H1 (cell line): ENCODE measurements at regions not wholly inside any gene's neighbourhood (a gene's known extent, or its start where the extent isn't known, plus 50 kb on each side); places are given as distances from the start of the nearest gene placed in this dataset.

ENCODE experiments used
- CTCF ChIA-PET: fragments of 300-600 bp; sonication (Branson Sonifier 250); formaldehyde crosslinking; loops from one replicate; lab custom pipeline; 2021; ENCODE audit not compliant: partially characterized antibody; lab: Charles Lee
- POLR2A ChIA-PET: fragments of 300-600 bp; sonication (Branson Sonifier 250); formaldehyde crosslinking; loops from one replicate; lab custom pipeline; 2021; ENCODE audit warnings: inconsistent platforms; ENCODE audit not compliant: partially characterized antibody; lab: Charles Lee
- DNase-seq, 2 experiments: peaks; one replicate each; pipeline versions ENCODE4 v3.0.0 to v3.0.0-alpha.2; 2010 to 2022; ENCODE audit warnings: low spot score in 2 of 2, low read depth in 1 of 2, mixed read lengths in 1 of 2
- FAIRE-seq: peaks from 2 replicates; lab custom pipeline; 2011; peaks lifted over from hg19 to GRCh38; lab: Jason Lieb, UNC
- H2AFZ ChIP-seq: 2 replicates; pipeline ENCODE4 v1.8.1; 2012; ENCODE audit warnings: low read length, inconsistent platforms
- H2AK5ac ChIP-seq: 2 replicates; pipeline ENCODE4 v1.6.1; 2013; ENCODE audit warnings: low read depth, low read length
- H2BK120ac ChIP-seq: replicated peaks from 2 replicates; pipeline ENCODE3; 2013; ENCODE audit warnings: low read depth, low read length, inconsistent platforms
- H2BK12ac ChIP-seq: 2 replicates; pipeline ENCODE4 v1.6.1; 2013; ENCODE audit warnings: low read depth, low read length
- H2BK15ac ChIP-seq: 2 replicates; pipeline ENCODE4 v1.6.1; 2013; ENCODE audit warnings: low read length
- H2BK20ac ChIP-seq: 2 replicates; pipeline ENCODE4 v1.6.1; 2013; ENCODE audit warnings: low read length
- H2BK5ac ChIP-seq: 2 replicates; pipeline ENCODE4 v1.6.1; 2013; ENCODE audit warnings: low read depth, low read length
- H3K14ac ChIP-seq: 2 replicates; pipeline ENCODE4 v1.6.1; 2013; ENCODE audit warnings: inconsistent platforms; ENCODE audit not compliant: insufficient read length
- H3K18ac ChIP-seq: 2 replicates; pipeline ENCODE4 v1.6.1; 2013; ENCODE audit warnings: low read length; ENCODE audit errors: extremely low read depth
- H3K23ac ChIP-seq: 2 replicates; pipeline ENCODE4 v1.6.1; 2013; ENCODE audit warnings: inconsistent platforms; ENCODE audit not compliant: insufficient read length
- H3K23me2 ChIP-seq: 2 replicates; pipeline ENCODE4 v1.6.1; 2013; ENCODE audit warnings: low read depth, low read length
- H3K27ac ChIP-seq: 2 replicates; pipeline ENCODE4 v1.6.1; 2011; ENCODE audit warnings: low read depth, low read length, inconsistent platforms
- H3K27me3 ChIP-seq, 4 experiments: replicated peaks in 1 of 4; 1 replicate in 1 of 4; 2 replicates in 3 of 4; pipeline versions ENCODE4 v1.6.1 to v1.8.1; 2011 to 2013; ENCODE audit warnings: low read length in 3 of 4, mild to moderate bottlenecking in 3 of 4, inconsistent platforms in 2 of 4, mixed read lengths in 2 of 4, moderate library complexity in 1 of 4; ENCODE audit not compliant: control insufficient read depth in 3 of 4, insufficient read depth in 3 of 4; ENCODE audit errors: extremely low read depth in 1 of 4
- H3K36me3 ChIP-seq, 4 experiments: 2 replicates each; pipeline versions ENCODE4 v1.6.1 to v1.8.1; 2011 to 2013; ENCODE audit warnings: mild to moderate bottlenecking in 4 of 4, low read length in 3 of 4, moderate library complexity in 2 of 4, control low read depth in 1 of 4, inconsistent platforms in 1 of 4; ENCODE audit not compliant: insufficient read depth in 4 of 4, control insufficient read depth in 2 of 4
- H3K4ac ChIP-seq: replicated peaks from 2 replicates; pipeline ENCODE3; 2013; ENCODE audit warnings: low read length, low read depth, mixed read lengths, inconsistent platforms; ENCODE audit not compliant: insufficient read length
- H3K4me1 ChIP-seq, 4 experiments: replicated peaks in 1 of 4; 1 replicate in 1 of 4; 2 replicates in 3 of 4; pipeline versions ENCODE4 v1.6.1 to v1.8.1; 2011 to 2013; ENCODE audit warnings: low read length in 3 of 4, inconsistent platforms in 2 of 4, mixed read lengths in 1 of 4; ENCODE audit not compliant: insufficient read depth in 4 of 4, control insufficient read depth in 3 of 4
- H3K4me2 ChIP-seq, 2 experiments: 2 replicates each; pipeline versions ENCODE4 v1.6.1 to v1.8.1; 2011 to 2013; ENCODE audit warnings: low read depth in 2 of 2, low read length in 2 of 2, control low read depth in 1 of 2, inconsistent platforms in 1 of 2, mild to moderate bottlenecking in 1 of 2; ENCODE audit not compliant: insufficient read depth in 1 of 2
- H3K4me3 ChIP-seq, 4 experiments: fragments of 200-600, 300-600 bp in 1 of 4; sonication (generic), shearing (Covaris generic), sonication (Bioruptor Twin) in 1 of 4; 2 replicates each; pipeline versions ENCODE4 v1.5.1 to v1.8.1; 2011 to 2016; ENCODE audit warnings: low read length in 4 of 4, low read depth in 3 of 4, control low read depth in 2 of 4, inconsistent platforms in 2 of 4, mild to moderate bottlenecking in 2 of 4, mixed read lengths in 1 of 4, moderate library complexity in 1 of 4; ENCODE audit not compliant: insufficient read depth in 2 of 4; ENCODE audit errors: extremely low read depth in 1 of 4
- H3K56ac ChIP-seq: replicated peaks from 2 replicates; pipeline ENCODE3; 2013; ENCODE audit warnings: low read depth, mild to moderate bottlenecking, mixed read lengths, low read length, inconsistent platforms; ENCODE audit not compliant: insufficient read length
- H3K79me1 ChIP-seq: 2 replicates; pipeline ENCODE4 v1.6.1; 2013; ENCODE audit warnings: low read depth, low read length, control low read depth
- H3K79me2 ChIP-seq, 2 experiments: 2 replicates each; pipeline versions ENCODE4 v1.6.1 to v1.8.1; 2012 to 2013; ENCODE audit warnings: low read length in 2 of 2, mild to moderate bottlenecking in 2 of 2, inconsistent platforms in 1 of 2; ENCODE audit not compliant: insufficient read depth in 2 of 2, control insufficient read depth in 1 of 2
- H3K9ac ChIP-seq, 4 experiments: replicated peaks in 1 of 4; 1 replicate in 1 of 4; 2 replicates in 3 of 4; pipeline versions ENCODE4 v1.6.1 to v1.8.1; 2011 to 2013; ENCODE audit warnings: low read depth in 3 of 4, low read length in 3 of 4, control low read depth in 2 of 4, mild to moderate bottlenecking in 2 of 4, moderate library complexity in 2 of 4, inconsistent platforms in 1 of 4; ENCODE audit errors: extremely low read depth in 1 of 4
- H3K9me3 ChIP-seq, 2 experiments: 2 replicates each; pipeline versions ENCODE4 v1.6.1 to v1.8.1; 2012 to 2013; ENCODE audit warnings: mild to moderate bottlenecking in 2 of 2, moderate library complexity in 2 of 2, control low read depth in 1 of 2, inconsistent platforms in 1 of 2, low read depth in 1 of 2, low read length in 1 of 2, mixed read lengths in 1 of 2; ENCODE audit not compliant: insufficient read depth in 2 of 2
- H4K20me1 ChIP-seq, 2 experiments: replicated peaks in 1 of 2; 2 replicates each; pipeline versions ENCODE3 to v1.8.1; 2011 to 2013; ENCODE audit warnings: inconsistent platforms in 2 of 2, low read length in 2 of 2, mild to moderate bottlenecking in 1 of 2; ENCODE audit not compliant: insufficient read depth in 2 of 2, control insufficient read depth in 1 of 2
- H4K5ac ChIP-seq: 2 replicates; pipeline ENCODE4 v1.6.1; 2013; ENCODE audit warnings: low read length, low read depth, mixed read lengths, inconsistent platforms; ENCODE audit not compliant: insufficient read length
- H4K8ac ChIP-seq: 2 replicates; pipeline ENCODE4 v1.8.0; 2013; ENCODE audit warnings: mild to moderate bottlenecking, moderate library complexity, low read length, inconsistent platforms; ENCODE audit not compliant: insufficient read depth; ENCODE audit errors: extremely low read depth
- H4K91ac ChIP-seq: replicated peaks from 2 replicates; pipeline ENCODE3; 2013; ENCODE audit warnings: low read length, mixed read lengths, inconsistent platforms; ENCODE audit not compliant: insufficient read length
- BCL11A ChIP-seq, 2 experiments: IDR thresholded peaks; one replicate each; pipeline ENCODE4 v1.6.1; 2011; ENCODE audit warnings: low read depth in 2 of 2, low read length in 2 of 2, mild to moderate bottlenecking in 2 of 2
- BRCA1 ChIP-seq: IDR thresholded peaks from 2 replicates; pipeline ENCODE4 v1.6.1; 2012; ENCODE audit warnings: low read depth, low read length, improper control_type of control experiment
- CBX8 ChIP-seq: fragments of 300-800, 300-1000 bp; sonication (generic); IDR thresholded peaks from 2 replicates; pipeline ENCODE4 v1.7.1; 2016; ENCODE audit warnings: low read depth, low read length, borderline replicate concordance
- EZH2 ChIP-seq: fragments of 200-600 bp; sonication (generic); IDR thresholded peaks from 2 replicates; pipeline ENCODE4 v1.7.1; 2012; ENCODE audit warnings: low read depth, mild to moderate bottlenecking, moderate library complexity, low read length, inconsistent platforms; ENCODE audit not compliant: severe bottlenecking
- GABPA ChIP-seq: IDR thresholded peaks from 2 replicates; pipeline ENCODE4 v1.6.1; 2011; ENCODE audit warnings: mild to moderate bottlenecking, low read length, moderate library complexity, borderline replicate concordance; ENCODE audit not compliant: insufficient read depth
- HDAC2 ChIP-seq, 2 experiments: fragments of 300-600 bp in 1 of 2; sonication (generic) in 1 of 2; IDR thresholded peaks; 2 replicates each; pipeline ENCODE4 v1.6.1; 2011 to 2012; ENCODE audit warnings: low read depth in 2 of 2, low read length in 2 of 2, mild to moderate bottlenecking in 2 of 2, moderate library complexity in 2 of 2, borderline replicate concordance in 1 of 2, inconsistent platforms in 1 of 2
- JUND ChIP-seq: IDR thresholded peaks from 2 replicates; pipeline ENCODE4 v1.6.1; 2011; ENCODE audit warnings: mild to moderate bottlenecking, improper control_type of control experiment, low read length
- KDM5A ChIP-seq: fragments of 200-600 bp; IDR thresholded peaks from 2 replicates; pipeline ENCODE4 v1.7.1; 2012; ENCODE audit warnings: mild to moderate bottlenecking, low read length, inconsistent platforms, mixed read lengths
- MAX ChIP-seq: IDR thresholded peaks from 2 replicates; pipeline ENCODE4 v1.6.1; 2012; ENCODE audit warnings: inconsistent platforms
- POLR2AphosphoS5 ChIP-seq: IDR thresholded peaks from 2 replicates; pipeline ENCODE4 v1.6.1; 2011; ENCODE audit warnings: low read depth, low read length
- RFX5 ChIP-seq: IDR thresholded peaks from 2 replicates; pipeline ENCODE4 v1.6.1; 2011; ENCODE audit warnings: low read depth, low read length, improper control_type of control experiment, borderline replicate concordance
- SP1 ChIP-seq: IDR thresholded peaks from 2 replicates; pipeline ENCODE4 v1.6.1; 2011; ENCODE audit warnings: low read depth, low read length
- SP4 ChIP-seq: IDR thresholded peaks from 2 replicates; pipeline ENCODE4 v1.6.1; 2012; ENCODE audit warnings: low read length, inconsistent platforms
- SRF ChIP-seq: IDR thresholded peaks from 2 replicates; pipeline ENCODE4 v1.6.1; 2011; ENCODE audit warnings: mild to moderate bottlenecking, low read depth, low read length, moderate library complexity
- YY1 ChIP-seq: IDR thresholded peaks from 2 replicates; pipeline ENCODE4 v1.6.1; 2011; ENCODE audit warnings: low read depth, mild to moderate bottlenecking, low read length
- WGBS, 2 experiments: shearing (Covaris generic) in 1 of 2; methylation state at CpG; one replicate each; pipeline versions ENCODE4 v1.1.6 to v1.1.7; 2013 to 2015; ENCODE audit warnings: low lambda C conversion rate in 2 of 2, mixed read lengths in 2 of 2, inconsistent platforms in 1 of 2, low coverage in 1 of 2, missing lambda C conversion rate in 1 of 2; ENCODE audit not compliant: insufficient replicate concordance in 2 of 2, insufficient coverage in 1 of 2, insufficient read length in 1 of 2; ENCODE audit errors: extremely low coverage in 1 of 2, missing lambda C conversion rate in 1 of 2; 5-methylcytosine and 5-hydroxymethylcytosine counted together

GRCh38 chr2:75317802-75318201 lies 118.5 kb upstream of the TACR1 start:
- Histone ChIP-seq H4K20me1 (no peaks in the 10 kb centered on the region), H2AFZ (no peak overlapping the region), H4K91ac (no peak overlapping the region), H3K23ac (no peak overlapping the region), H3K23me2 (no peaks in the 10 kb centered on the region), H3K27me3 (peaks cover 0 to 1% (median 0%) of the 10 kb centered on the region in 4 experiments; a peak in 2 of 7 replicates), H3K27ac (no peak overlapping the region), H2BK120ac (no peak overlapping the region), H3K4me1 (peaks cover 0 to 6% (median 3%) of the 10 kb centered on the region in 4 experiments; a peak in 3 of 7 replicates), H2AK5ac (no peak overlapping the region), H3K56ac (no peak overlapping the region), H3K14ac (no peak overlapping the region), H2BK5ac (no peak overlapping the region), H3K4me2 (no peak overlapping the region), H3K9me3 (no peaks in the 10 kb centered on the region), H2BK15ac (no peak overlapping the region), H2BK20ac (no peak overlapping the region), H3K9ac (no peak overlapping the region), H3K36me3 (no peaks in the 10 kb centered on the region), H3K4ac (no peak overlapping the region), H2BK12ac (no peak overlapping the region), H3K79me1 (no peaks in the 10 kb centered on the region), H3K4me3 (no peak overlapping the region), H3K18ac (no peak overlapping the region), H4K5ac (no peak overlapping the region), H3K79me2 (no peaks in the 10 kb centered on the region), H4K8ac (no peak overlapping the region)
- DNase-seq: no peak
- ChIA-PET POLR2A (no interaction called here), CTCF (interaction anchor here (1.7 kb wide), 1 partner anchor 63 kb away, joined by 3 read pairs; no protein-coding TSS in a partner anchor)
- FAIRE-seq: no peak
- WGBS, 2 experiments: 100% methylated on average over 1 of the region's 1 CpG; no CpG with 5 or more reads in 1 of the 2 experiments
- TF ChIP-seq EZH2 (no peak), MAX (no peak), BRCA1 (no peak), SP4 (no peak), SRF (no peak), CBX8 (no peak), KDM5A (no peak), RFX5 (no peak), POLR2AphosphoS5 (no peak), YY1 (no peak), JUND (no peak), GABPA (no peak), BCL11A (IDR thresholded peaks at IDR 0.05; ENCODE audit: low read depth in 2 of 2, low read length in 2 of 2) (no peak), SP1 (no peak), HDAC2 (IDR thresholded peaks at IDR 0.05; ENCODE audit: borderline replicate concordance in 1 of 2, low read depth in 2 of 2, low read length in 2 of 2) (no peak)
